ENCODE measurements at regions not wholly inside any gene's neighbourhood (a gene's known extent, or its start where the extent isn't known, plus 50 kb on each side); places are given as distances from the start of the nearest gene placed in this dataset.
"Not testable (repeated sequence)": the region's sequence is repeated elsewhere in the genome, so short reads cannot be mapped to it uniquely, and the experiment has no call there.

- DNase-seq: no peak
- WGBS (ENCODE audit: extremely low coverage, insufficient coverage, low lambda C conversion rate): no CpG with 5 or more reads among the region's 2 CpGs
Measured at GRCh38 chr4:38302910-38303309, 342.7 kb downstream of the PTTG2 start.

GRCh38 chr4:38304460-38304859 lies 344.3 kb downstream of the PTTG2 start:
- H3K36me3 ChIP-seq (ENCODE audit: control insufficient read depth, insufficient read depth, low read length); H2AK5ac ChIP-seq (ENCODE audit: low read length); H4K8ac ChIP-seq (ENCODE audit: low read depth, low read length); H2BK5ac ChIP-seq (ENCODE audit: low read length); H3K9ac ChIP-seq (ENCODE audit: low read length); H3K27ac ChIP-seq (ENCODE audit: low read depth, low read length); H3K18ac ChIP-seq (ENCODE audit: low read length); H3K4ac ChIP-seq (ENCODE audit: low read depth, low read length); H3K79me1 ChIP-seq (ENCODE audit: low read length); H3K23ac ChIP-seq (ENCODE audit: low read length); H3K56ac ChIP-seq (ENCODE audit: low read length); H4K5ac ChIP-seq (ENCODE audit: low read length); DNase-seq; H2BK120ac ChIP-seq (ENCODE audit: low read depth, low read length); H3K4me1 ChIP-seq (ENCODE audit: control insufficient read depth, low read depth, low read length); H3K4me3 ChIP-seq (ENCODE audit: low read length); H3K27me3 ChIP-seq (ENCODE audit: insufficient read depth, low read length, poor library complexity); H2BK15ac ChIP-seq (replicated peaks; ENCODE audit: low read depth); H3K79me2 ChIP-seq (ENCODE audit: control insufficient read depth, insufficient read depth, low read length); H3K4me2 ChIP-seq (ENCODE audit: low read length): not testable (repeated sequence)
- WGBS (ENCODE audit: extremely low coverage, insufficient coverage, low lambda C conversion rate): no CpG with 5 or more reads among the region's 5 CpGs

More at GRCh38 chr4:38302910-38303309, 342.7 kb downstream of the PTTG2 start:
- Histone ChIP-seq H4K5ac (ENCODE audit: low read length) (no peak overlapping the region), H3K79me2 (ENCODE audit: control insufficient read depth, insufficient read depth, low read length) (no peaks in the 10 kb centered on the region), H3K36me3 (ENCODE audit: control insufficient read depth, insufficient read depth, low read length) (no peaks in the 10 kb centered on the region), H3K18ac (ENCODE audit: low read length) (no peak overlapping the region), H3K27ac (ENCODE audit: low read depth, low read length) (no peak overlapping the region), H4K8ac (ENCODE audit: low read depth, low read length) (no peak overlapping the region), H3K27me3 (ENCODE audit: insufficient read depth, low read length, poor library complexity) (no peaks in the 10 kb centered on the region), H2BK120ac (ENCODE audit: low read depth, low read length) (no peak overlapping the region), H2AK5ac (ENCODE audit: low read length) (no peak overlapping the region), H3K4me1 (ENCODE audit: control insufficient read depth, low read depth, low read length) (no peaks in the 10 kb centered on the region), H2BK5ac (ENCODE audit: low read length) (no peak overlapping the region), H3K4me3 (ENCODE audit: low read length) (no peak overlapping the region), H3K4ac (ENCODE audit: low read depth, low read length) (no peak overlapping the region), H2BK15ac (replicated peaks; ENCODE audit: low read depth) (no peak overlapping the region), H3K79me1 (ENCODE audit: low read length) (no peaks in the 10 kb centered on the region), H3K23ac (ENCODE audit: low read length) (no peak overlapping the region), H3K4me2 (ENCODE audit: low read length) (no peak overlapping the region), H3K56ac (ENCODE audit: low read length) (no peak overlapping the region), H3K9ac (ENCODE audit: low read length) (no peak overlapping the region)

- Histone ChIP-seq H3K4me2 (ENCODE audit: low read length) (no peak overlapping the region), H4K8ac (ENCODE audit: low read depth, low read length) (no peak overlapping the region), H2BK120ac (ENCODE audit: low read depth, low read length) (no peak overlapping the region), H3K23ac (ENCODE audit: low read length) (no peak overlapping the region), H3K4me3 (ENCODE audit: low read length) (no peak overlapping the region), H3K27ac (ENCODE audit: low read depth, low read length) (no peak overlapping the region), H2BK5ac (ENCODE audit: low read length) (no peak overlapping the region), H3K4ac (ENCODE audit: low read depth, low read length) (no peak overlapping the region), H3K79me1 (ENCODE audit: low read length) (no peaks in the 10 kb centered on the region), H4K5ac (ENCODE audit: low read length) (no peak overlapping the region), H3K36me3 (ENCODE audit: control insufficient read depth, insufficient read depth, low read length) (no peaks in the 10 kb centered on the region), H2AK5ac (ENCODE audit: low read length) (no peak overlapping the region), H2BK15ac (replicated peaks; ENCODE audit: low read depth) (no peak overlapping the region), H3K56ac (ENCODE audit: low read length) (no peak overlapping the region), H3K9ac (ENCODE audit: low read length) (no peak overlapping the region), H3K27me3 (ENCODE audit: insufficient read depth, low read length, poor library complexity) (no peaks in the 10 kb centered on the region), H3K18ac (ENCODE audit: low read length) (no peak overlapping the region), H3K4me1 (ENCODE audit: control insufficient read depth, low read depth, low read length) (no peaks in the 10 kb centered on the region), H3K79me2 (ENCODE audit: control insufficient read depth, insufficient read depth, low read length) (no peaks in the 10 kb centered on the region)
- no peak for DNase-seq
- WGBS (ENCODE audit: extremely low coverage, insufficient coverage, low lambda C conversion rate): no CpG with 5 or more reads among the region's 3 CpGs
Measured at GRCh38 chr4:38306482-38307071, 346.4 kb downstream of the PTTG2 start.

GRCh38 chr4:38308728-38309311 lies 348.6 kb downstream of the PTTG2 start:
- Histone ChIP-seq H3K9ac (ENCODE audit: low read length) (no peak overlapping the region), H3K27me3 (ENCODE audit: insufficient read depth, low read length, poor library complexity) (no peaks in the 10 kb centered on the region), H4K5ac (ENCODE audit: low read length) (no peak overlapping the region), H3K4me2 (ENCODE audit: low read length) (no peak overlapping the region), H3K4ac (ENCODE audit: low read depth, low read length) (no peak overlapping the region), H4K8ac (ENCODE audit: low read depth, low read length) (no peak overlapping the region), H2AK5ac (ENCODE audit: low read length) (no peak overlapping the region), H2BK120ac (ENCODE audit: low read depth, low read length) (no peak overlapping the region), H3K56ac (ENCODE audit: low read length) (no peak overlapping the region), H3K23ac (ENCODE audit: low read length) (no peak overlapping the region), H2BK15ac (replicated peaks; ENCODE audit: low read depth) (no peak overlapping the region), H3K79me1 (ENCODE audit: low read length) (no peaks in the 10 kb centered on the region), H3K27ac (ENCODE audit: low read depth, low read length) (no peak overlapping the region), H2BK5ac (ENCODE audit: low read length) (no peak overlapping the region), H3K4me1 (ENCODE audit: control insufficient read depth, low read depth, low read length) (no peaks in the 10 kb centered on the region), H3K18ac (ENCODE audit: low read length) (no peak overlapping the region), H3K4me3 (ENCODE audit: low read length) (no peak overlapping the region), H3K79me2 (ENCODE audit: control insufficient read depth, insufficient read depth, low read length) (no peaks in the 10 kb centered on the region), H3K36me3 (ENCODE audit: control insufficient read depth, insufficient read depth, low read length) (no peaks in the 10 kb centered on the region)
- no CpG with 5 or more reads among the region's 5 CpGs for WGBS (ENCODE audit: extremely low coverage, insufficient coverage, low lambda C conversion rate)
- DNase-seq: no peak

GRCh38 chr4:38309471-38309870 lies 349.3 kb downstream of the PTTG2 start:
- no peak for DNase-seq
- H3K4me1 ChIP-seq (ENCODE audit: control insufficient read depth, low read depth, low read length): no peaks in the 10 kb centered on the region
- no peak overlapping the region for H3K27ac ChIP-seq (ENCODE audit: low read depth, low read length)
- no peaks in the 10 kb centered on the region for H3K79me2 ChIP-seq (ENCODE audit: control insufficient read depth, insufficient read depth, low read length)
- no peak overlapping the region for H2BK5ac ChIP-seq (ENCODE audit: low read length)
- H3K4me3 ChIP-seq (ENCODE audit: low read length): no peak overlapping the region
- H3K4me2 ChIP-seq (ENCODE audit: low read length): no peak overlapping the region
- no peak overlapping the region for H3K56ac ChIP-seq (ENCODE audit: low read length)
- H3K27me3 ChIP-seq (ENCODE audit: insufficient read depth, low read length, poor library complexity): no peaks in the 10 kb centered on the region
- H4K8ac ChIP-seq (ENCODE audit: low read depth, low read length): no peak overlapping the region
- no peak overlapping the region for H3K4ac ChIP-seq (ENCODE audit: low read depth, low read length)
- no peaks in the 10 kb centered on the region for H3K79me1 ChIP-seq (ENCODE audit: low read length)
- no peak overlapping the region for H2AK5ac ChIP-seq (ENCODE audit: low read length)
- H4K5ac ChIP-seq (ENCODE audit: low read length): no peak overlapping the region
- H3K36me3 ChIP-seq (ENCODE audit: control insufficient read depth, insufficient read depth, low read length): no peaks in the 10 kb centered on the region
- WGBS (ENCODE audit: extremely low coverage, insufficient coverage, low lambda C conversion rate): no CpG with 5 or more reads among the region's 1 CpG
- no peak overlapping the region for H2BK120ac ChIP-seq (ENCODE audit: low read depth, low read length)
- H3K18ac ChIP-seq (ENCODE audit: low read length): no peak overlapping the region
- H3K23ac ChIP-seq (ENCODE audit: low read length): no peak overlapping the region
- no peak overlapping the region for H2BK15ac ChIP-seq (replicated peaks; ENCODE audit: low read depth)
- no peak overlapping the region for H3K9ac ChIP-seq (ENCODE audit: low read length)
